Glomerular visceral epithelial cell (primary cell): ENCODE measurements at regions not wholly inside any gene's neighbourhood (a gene's known extent, or its start where the extent isn't known, plus 50 kb on each side); places are given as distances from the start of the nearest gene placed in this dataset.

ENCODE experiments used
- DNase-seq: peaks from one replicate; pipeline ENCODE4 v3.0.0-alpha.2; 2016; ENCODE audit errors: extremely low spot score

DNA sequence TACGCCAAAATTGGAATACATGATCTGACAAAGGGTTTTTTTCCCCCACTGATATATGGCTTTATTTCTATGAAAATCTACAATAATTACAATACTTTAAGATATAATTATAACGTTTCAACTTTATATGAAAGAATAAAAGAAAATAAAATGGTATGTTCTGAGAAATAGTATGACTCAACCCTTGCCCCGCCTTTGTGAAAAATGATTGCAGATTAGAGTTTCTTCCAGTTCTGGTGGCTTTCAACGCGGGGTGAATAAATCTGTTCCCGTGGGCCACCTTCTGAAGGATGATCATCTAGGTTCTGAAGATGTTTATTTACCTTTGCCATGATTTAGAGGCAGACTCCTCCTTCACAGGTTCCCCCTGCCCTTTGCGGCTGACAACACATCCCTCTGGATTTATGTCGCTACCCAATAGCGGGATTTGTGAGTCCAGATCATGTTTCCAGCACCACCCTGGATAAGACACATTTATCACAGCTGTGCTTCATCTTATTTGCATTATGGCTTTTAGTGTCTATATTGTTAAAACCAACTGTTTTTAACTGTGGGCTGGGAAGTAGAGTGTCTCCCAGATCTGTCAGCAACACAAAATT is 607.0 kb upstream of the KIRREL3 start:
- DNase-seq = no peak

DNA sequence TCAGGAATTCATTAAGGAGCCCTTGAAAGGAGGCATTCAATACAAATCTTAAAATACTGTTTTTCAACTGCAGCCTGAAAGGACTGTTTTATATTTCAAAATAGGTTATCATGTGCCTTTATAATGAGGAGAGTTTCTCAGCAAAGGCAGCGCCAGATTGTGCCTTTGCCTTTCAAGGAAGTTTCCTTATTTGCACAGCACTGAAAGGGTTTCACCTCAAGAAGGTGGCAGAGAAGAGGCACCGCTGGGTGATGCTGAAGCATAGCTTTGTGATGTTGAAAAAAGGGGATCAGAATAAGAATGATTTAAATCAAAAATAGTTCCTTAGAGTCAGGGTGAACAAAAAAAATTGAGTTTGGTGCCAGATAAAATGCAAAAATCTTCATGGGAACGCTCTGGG is 601.0 kb upstream of the KIRREL3 start:
- no peak for DNase-seq

DNA sequence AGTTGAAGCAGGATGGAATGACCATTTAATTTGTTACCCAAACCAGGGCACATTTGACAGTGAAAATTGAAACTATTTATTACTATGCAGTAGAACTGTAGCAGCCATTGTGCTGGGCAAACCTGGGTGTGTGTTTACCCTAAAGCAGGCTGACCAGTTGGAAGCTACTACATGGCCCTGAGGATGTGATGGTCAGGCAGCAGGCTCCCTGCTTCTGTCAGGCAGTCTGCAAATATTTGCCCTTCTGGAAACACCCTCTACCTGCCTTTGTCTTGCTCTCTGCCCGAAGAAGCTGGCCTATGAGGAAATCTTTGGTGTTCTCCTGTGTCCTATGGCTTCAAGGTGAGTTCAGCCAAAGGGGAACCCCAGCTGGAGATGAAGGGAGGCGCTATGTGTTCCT is 600.1 kb upstream of the KIRREL3 start:
- DNase-seq = no peak

DNA sequence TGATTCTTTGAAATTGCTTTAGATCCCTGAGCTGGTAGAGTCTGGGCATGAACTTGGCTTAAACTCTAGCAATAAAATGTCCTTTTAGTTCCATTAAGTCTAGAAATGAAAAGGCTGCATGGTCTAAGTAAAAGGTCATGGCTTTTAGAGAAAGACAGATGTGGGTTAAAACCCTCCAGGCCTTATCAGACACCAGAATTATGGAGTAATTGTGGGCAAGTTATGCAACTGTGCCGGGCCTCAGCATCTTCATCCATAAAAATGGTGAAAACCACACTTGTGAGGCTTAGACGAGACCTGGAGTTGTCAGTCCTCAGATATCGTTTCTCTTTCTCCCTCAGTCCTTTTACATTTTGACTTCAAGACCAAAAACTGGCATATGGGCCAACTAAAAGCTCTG is 597.9 kb upstream of the KIRREL3 start:
- no peak for DNase-seq

DNA sequence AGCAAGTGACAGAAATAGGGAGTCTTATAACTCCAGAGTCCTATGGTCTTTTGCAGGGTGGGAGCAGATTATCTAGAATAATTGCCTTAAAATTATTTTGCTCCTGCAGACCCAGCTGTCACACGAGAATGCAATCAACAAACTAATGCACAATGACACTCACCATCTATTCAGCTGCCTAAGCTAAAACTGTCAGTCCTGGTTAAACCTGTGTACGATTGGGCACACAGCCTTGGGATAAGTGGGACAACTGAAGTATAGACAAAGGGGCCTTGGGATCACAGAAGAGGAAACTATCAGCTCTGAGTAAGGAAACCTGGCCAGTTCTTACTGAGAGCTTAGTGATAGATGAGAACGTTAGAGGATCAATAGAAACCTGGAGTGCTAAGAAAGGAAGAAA is 595.9 kb upstream of the KIRREL3 start:
- no peak for DNase-seq

DNA sequence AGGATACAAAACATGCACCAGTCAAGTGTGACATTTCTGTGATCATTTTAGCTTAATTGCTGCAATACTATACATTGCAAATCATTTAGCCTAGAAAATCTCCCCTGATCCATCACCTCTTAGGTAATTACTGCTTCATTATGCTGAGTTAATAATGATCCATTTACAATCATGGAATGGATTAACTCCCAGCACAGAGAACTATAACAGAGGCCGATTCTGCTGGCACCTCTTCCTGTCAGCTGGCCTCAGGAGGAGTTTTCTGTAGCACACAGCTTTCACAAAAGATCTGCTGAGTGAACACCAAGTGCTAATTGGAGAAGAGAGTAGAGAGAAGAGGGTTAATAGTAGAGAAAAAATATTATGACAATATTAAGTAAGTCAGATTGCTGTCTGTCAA is 591.8 kb upstream of the KIRREL3 start:
- DNase-seq = no peak

DNA sequence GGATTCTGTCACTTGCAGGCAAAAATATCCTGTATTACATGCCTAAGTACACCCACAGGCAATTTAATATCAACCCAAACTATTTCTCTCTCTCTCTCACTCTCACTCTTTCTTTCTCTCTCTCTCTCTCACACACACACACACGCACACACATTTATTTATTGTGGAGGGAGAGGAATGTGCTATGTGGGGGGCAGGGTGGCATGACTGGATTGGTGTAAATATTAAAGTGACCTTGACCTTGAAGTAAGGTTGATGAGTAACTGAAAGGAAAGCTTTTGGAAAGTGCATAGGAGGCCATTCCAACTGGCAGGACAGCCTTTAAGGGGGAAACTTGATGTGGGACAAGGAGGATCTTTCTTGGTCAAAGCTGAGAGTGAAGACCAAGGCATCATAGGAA is 589.7 kb upstream of the KIRREL3 start:
- DNase-seq = no peak

DNA sequence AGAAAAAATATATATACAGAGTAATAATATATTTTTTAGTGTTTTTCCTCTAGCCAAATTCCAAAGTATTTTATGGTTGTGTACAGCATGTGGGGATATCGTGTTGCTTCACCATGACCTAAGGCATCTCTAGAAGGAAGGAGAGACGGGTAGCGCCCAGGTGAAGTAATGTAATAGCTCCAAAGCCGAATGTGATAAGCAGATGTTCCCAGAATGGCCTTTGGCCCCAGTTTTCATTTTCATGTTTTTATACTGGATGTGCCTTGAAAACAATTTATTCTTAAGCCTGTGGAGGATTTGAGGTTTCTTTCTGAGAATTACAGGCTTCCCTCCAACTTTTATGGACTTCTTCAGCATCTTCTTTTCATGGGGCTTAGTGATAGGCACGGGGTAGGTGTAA is 587.9 kb upstream of the KIRREL3 start:
- no peak for DNase-seq

DNA sequence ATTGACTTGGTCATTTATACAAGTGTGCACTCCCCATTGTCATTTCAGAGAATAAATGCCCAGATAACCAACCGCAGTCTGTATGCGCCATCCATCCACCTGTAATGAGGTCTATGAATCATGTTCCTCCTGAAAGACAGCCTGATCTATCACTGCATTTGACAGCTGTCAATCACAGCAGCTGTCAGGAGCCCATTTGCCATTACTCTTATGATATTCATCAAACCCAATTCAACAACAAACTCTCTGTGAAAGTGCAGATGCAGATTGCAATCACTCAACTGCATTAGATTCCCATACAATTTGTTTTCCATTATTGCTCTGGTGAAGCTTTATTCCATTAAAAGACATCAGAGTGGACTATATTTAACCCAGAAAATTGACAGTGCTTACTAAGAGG is 586.9 kb upstream of the KIRREL3 start:
- no peak for DNase-seq

DNA sequence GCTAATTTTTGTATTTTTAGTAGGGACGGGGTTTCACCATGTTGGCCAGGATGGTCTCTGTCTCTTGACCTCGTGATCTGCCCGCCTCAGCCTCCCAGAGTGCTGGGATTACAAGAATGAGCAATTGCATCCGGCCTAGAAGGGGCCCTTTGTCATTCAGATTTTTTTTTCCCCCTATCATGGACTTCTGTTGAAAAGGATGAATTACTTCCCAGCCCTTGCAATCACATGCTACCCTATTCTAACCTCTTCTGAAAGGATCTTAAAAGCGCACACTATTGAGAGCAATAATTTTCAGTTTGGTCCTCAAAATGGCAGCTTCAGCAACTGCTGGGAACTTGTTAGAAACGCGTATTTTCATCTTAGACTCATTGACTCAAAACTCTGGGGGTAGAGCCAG is 575.6 kb upstream of the KIRREL3 start:
- no peak for DNase-seq

DNA sequence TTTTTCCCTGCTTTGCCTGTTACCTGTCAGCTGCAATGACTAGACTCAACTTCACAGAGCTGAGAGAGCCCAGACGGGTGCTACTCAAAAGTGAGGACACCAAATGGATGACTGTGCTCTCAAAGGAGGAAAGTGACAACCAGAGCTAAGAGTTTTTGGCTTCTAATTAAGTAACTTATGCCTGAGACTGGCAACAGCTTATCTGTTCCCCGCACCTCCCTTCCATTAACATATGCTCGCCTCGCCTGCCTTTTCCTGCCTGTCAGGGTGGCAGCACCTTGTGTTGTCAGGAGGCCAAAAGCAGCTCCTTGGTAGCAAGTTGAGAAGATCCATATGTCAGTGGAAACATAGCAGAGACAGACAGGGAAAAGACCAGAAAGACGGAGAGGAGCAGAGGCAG is 573.9 kb upstream of the KIRREL3 start:
- DNase-seq = no peak

DNA sequence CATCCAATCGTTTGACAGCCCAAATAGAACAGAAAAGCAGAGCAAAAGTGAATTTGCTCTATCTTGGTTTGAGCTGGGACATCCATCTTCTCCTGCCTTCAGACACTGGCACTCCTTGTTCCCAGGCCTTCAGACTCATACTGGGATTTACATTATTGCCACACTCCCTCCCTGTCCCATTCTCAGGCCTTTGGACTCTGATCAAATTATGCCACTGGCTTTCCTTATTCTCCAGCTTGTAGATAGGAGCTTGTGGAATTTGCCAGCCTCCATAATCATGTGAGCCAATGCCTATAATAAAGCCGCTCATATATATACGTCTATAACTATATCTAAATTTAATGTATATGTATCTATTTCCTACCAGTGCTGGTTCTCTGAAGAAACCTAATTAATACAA is 568.3 kb upstream of the KIRREL3 start:
- no peak for DNase-seq

DNA sequence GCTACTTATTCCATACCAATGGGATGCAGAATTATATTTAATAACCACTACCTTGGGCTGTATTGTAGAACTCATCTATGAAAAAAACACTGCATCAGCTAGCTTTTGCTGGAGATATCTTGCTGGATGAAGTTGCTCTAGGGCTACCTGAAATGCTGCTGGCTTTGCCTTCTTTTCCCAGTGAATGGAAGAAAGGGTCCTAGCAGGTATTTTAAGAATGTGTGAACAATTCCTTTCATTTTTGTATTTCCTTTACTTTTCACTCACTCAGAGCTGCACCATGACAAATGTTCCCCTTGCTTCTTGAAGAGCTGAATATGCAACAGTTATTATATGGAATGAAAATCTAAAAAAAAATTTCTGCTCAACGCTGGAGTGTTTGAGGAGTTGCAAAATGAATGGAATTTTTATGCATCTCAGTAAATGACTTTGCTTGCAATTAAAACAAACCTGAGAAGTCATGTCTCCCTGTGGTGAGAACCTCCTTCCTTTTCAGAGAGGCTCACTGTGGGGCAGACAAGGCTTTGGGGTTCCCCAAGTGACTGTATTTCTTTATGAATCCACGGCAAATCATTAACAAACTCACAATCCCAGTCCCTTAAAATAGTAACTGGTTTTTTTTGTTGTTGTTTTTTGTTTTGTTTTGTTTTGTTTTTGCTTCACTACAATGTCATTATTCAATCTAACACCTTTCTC is 566.8 kb upstream of the KIRREL3 start:
- DNase-seq = no peak

DNA sequence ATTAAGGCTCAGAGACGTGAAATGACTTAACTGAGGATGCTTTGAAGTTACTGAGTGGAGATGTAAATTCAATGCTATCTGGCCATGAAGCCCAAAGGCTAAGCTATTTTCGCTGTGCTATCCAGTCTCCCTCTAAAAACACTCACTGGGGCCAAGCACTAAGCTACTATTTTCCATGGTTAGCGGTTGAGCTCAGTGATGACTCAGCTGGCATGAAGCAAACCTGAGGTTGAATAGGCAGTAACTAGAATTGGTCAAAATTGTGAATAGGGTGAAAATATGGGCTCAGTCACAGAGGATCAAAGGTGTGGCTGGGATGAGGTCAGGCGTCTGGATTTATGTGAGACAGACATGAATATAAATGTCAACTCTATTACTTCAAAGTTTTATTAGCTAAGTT is 564.2 kb upstream of the KIRREL3 start:
- no peak for DNase-seq

DNA sequence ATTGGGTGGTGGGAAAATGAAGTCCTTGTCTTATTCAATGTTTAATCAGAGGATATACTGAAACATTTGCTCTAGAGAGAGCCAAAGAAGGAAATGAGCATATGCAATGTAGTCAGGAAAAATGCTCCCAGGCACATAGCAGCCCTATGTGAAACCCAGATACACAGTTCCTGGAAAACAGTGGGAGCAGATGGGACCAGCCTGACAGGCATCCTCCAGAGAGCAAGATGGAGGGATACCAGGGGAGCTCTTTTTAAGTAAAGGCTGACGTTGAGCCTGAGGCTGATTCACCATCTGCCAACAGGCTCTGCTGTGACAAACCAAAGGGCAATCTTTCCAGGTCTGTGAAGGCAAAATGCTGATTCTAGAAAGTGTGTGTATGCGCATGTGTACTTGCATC is 559.4 kb upstream of the KIRREL3 start:
- DNase-seq = no peak

DNA sequence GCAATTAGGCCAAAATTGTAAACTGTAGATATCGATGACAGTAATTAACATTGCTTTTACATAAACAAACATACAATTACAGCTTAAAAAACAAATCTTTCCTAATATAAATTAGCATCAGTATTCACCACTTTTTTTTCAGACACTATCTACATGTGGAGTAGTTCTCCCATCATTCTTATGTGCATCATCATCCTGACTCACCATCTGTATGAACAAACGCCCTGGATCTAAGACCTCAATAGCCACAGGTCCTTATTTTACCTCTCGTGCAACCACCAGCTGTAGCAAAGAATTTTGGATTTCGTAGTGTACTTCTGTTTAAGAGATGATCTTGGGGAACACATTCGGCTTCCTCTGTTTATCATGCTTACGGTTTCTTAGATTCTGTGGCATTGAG is 551.9 kb upstream of the KIRREL3 start:
- no peak for DNase-seq

DNA sequence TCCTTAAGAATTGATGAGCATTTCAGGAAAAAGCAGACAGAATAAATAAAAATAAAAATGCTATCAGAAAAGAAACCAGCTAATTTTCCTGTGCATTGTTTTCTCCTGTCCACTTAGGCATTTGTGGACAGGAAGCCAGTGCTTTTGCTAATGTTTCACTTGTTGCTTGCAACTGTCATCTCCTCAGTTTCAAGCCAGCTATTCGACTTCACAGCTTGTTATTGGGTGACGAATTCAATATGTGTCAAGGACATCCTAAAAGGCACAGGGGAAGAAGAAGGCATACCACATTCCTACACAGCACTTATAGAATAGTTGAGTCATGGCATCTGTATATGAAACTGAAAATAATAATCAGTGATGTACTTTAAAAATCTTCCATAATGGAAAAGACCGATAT is 530.6 kb upstream of the KIRREL3 start:
- no peak for DNase-seq

DNA sequence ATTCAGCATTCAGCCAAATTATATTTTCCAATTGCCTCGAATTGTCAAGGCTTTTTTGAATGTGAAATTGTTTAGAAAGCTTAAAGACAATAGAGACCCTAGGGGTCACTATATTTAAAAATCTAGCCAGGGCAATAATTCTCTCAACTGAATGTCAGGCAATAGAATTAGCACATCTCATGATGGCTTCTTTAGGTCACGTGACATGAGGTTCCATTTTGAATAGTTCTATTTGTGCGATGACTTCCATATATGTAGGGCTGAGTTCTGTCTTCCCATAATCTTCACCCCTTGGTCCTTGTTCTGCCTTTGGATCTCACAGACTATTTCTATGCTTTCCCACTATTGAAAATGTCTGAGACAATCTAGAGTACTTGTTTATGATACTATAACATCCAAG is 527.7 kb upstream of the KIRREL3 start:
- no peak for DNase-seq

DNA sequence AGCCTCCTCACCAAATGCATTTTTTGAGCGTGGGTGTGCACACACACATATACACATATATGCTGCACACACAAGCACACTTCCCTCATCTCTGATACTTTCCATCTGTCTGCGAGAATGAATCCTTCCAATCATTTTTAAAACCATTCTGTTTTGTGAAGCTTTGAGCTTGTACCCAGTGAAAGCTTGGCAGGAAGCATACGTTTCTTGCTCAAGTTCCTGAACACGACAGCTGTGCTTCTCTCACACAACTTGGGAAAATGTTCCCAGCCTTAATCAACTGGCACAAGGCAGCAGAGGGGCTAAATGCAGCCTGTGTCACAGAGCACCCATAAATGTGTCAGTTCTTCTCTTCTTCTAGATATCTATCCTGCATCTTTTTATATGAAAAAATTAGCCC is 524.0 kb upstream of the KIRREL3 start:
- no peak for DNase-seq

DNA sequence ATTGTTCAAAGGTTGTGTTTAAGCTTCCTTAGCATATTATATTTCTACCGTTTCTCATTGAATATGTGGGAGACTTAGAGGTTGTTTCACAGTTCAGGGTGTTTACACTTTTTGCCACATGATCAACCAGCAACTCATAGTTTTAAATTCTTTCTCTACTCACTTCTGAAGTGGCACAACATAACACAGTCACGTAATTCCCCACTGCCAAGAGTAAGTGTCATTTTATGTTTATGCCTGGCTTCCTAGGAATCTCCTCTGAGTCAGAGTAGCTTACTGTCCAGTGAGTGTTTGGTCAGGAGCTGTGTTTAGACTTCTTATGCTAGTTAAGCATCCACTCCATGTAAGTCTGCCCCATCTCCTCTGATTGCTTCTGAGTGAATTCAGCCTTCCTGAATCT is 520.8 kb upstream of the KIRREL3 start:
- DNase-seq = no peak

DNA sequence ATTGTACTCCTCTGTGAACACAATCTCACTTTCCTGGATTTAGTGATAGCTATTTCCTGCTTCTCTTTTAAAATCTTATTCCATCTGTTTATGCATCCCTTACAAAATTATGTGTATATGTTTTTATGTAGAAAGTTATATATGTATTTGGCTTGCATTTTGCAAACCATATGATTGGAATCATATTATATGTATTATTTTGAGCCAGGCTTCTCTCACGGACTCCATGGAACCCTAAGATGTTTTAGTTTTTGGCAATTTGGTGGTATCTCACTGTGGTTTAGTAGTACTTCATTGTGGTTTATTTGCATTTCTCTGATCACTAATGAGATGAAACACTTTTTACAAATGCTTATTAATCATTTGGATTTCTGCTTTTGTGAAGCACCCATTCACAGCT is 507.3 kb upstream of the KIRREL3 start:
- no peak for DNase-seq

DNA sequence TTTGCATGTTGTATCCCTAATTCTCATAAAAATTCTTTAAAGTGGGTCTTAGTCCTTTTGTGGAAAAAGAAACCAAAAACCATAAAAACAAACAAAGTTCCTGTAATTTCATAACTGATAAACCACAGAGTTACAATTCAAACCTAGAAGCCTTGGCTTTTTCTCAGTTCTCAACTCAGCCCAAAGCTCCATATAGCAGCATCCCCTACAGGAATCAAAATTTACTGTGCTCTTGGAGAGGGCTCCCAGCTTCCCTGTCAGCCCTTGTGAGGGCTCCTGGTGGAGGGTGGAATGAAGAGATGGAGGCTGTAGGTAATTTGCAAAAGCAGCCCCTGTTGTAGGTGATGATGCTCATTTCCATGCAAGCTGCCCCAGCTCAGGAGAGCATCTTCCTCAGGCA is 506.1 kb upstream of the KIRREL3 start:
- no peak for DNase-seq

DNA sequence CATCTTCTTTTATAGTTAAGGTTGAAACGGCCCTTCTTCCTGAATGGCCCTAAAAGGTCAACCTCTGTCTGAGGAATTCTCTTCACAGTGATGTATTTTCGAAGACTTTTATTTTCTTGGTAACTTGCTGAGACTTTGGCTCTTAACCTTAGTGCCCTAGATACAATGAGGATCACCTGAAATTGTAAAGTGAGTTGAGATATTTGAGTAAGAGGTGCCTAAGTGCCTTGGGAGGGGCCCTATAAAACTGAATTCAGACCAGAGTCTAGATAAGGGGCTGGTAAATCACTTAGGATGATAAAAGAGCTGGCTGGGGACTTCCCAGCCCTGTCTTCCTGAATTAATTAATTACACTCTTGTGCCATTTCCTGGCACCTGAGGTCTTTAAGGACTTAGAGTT is 505.6 kb upstream of the KIRREL3 start:
- DNase-seq = no peak

DNA sequence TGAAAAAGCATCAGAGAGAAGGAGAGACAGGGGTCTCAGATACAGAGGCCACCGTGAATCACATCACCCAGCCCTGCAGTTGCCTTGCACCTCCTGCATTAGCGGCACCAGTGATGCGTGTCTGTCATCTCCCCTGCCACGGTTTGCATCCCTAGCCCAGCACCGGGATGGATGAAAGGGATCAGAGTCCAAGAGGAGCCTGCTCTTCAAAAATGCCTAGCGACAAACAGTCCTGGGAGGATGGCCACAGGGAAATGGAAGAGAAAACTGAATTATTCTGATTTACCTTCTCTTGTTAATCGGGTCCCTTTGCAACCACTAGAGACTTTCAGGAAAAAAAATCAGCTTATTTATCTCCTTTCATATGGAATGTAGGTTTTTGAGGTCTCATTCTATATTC is 495.6 kb upstream of the KIRREL3 start:
- DNase-seq = no peak
